ENCODE measurements at regions not wholly inside any gene's neighbourhood (a gene's known extent, or its start where the extent isn't known, plus 50 kb on each side); places are given as distances from the start of the nearest gene placed in this dataset.

DNA sequence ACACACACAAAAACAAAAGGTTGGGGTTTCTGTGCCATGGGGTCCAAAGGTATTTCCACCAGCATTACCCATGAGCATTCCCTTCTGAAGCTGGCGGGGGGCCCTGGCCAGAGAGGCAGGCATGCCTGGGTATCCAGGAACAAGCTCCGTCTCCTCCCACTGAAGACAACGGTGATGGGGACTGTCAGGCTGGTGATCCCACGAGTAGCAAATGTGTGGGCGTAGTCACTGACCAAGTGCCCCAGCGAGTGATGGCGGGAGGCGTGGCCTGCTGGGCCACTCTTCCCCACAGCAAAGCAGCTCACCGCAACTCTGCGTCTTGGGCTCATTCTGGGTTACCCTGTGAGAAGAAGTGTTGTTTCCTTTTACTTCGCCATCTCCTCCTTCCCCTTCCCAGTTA, 270.6 kb downstream of the CDCA7 start:
- H3K36me3 Mint-ChIP-seq: no peaks in the 10 kb centered on the region
- no peak overlapping the region for H3K4me3 Mint-ChIP-seq
- no peak overlapping the region for H3K27ac Mint-ChIP-seq
- no peaks in the 10 kb centered on the region for H3K27me3 Mint-ChIP-seq (ENCODE audit: low read depth)
- no peaks in the 10 kb centered on the region for H3K9me3 Mint-ChIP-seq
- POLR2A ChIA-PET: no interaction called here
- DNase-seq (ENCODE audit: low spot score) (no peak), ATAC-seq (0 out of 2 replicates have a peak, but pooled peaks have one; percentile 21)
- CTCF ChIA-PET: interaction anchor here (1.0 to 1.1 kb wide), 2 partner anchors 13 to 176 kb away, joined by 3 to 5 read pairs; no protein-coding TSS in a partner anchor
- H3K4me1 Mint-ChIP-seq: peaks cover 17% of the 10 kb centered on the region
- TF ChIP-seq FOXK1 (CRISPR knock-in tag; IDR thresholded peaks at IDR 0.05) (no peak), NFE2L1 (CRISPR knock-in tag; IDR thresholded peaks at IDR 0.05) (no peak)

DNA sequence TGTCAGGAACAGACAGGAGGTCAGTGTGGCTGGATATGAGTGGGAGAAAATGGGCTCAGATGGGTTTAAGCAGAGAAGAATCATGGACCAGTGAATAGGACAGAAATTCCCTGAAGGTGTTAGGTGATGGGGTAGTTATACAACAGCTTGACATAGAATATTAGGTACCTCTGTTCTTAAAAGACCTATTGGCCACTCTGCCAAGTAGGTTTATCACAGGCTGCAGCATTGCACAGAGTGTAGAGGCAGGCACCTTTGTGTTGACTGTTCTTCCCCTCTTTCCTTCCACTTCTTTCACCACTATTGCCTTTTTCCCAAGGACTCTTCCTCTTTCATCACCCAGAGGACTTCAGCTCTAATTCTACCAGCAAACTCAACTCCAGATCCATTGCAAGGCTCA, 274.4 kb downstream of the CDCA7 start:
- H3K27ac Mint-ChIP-seq: no peak overlapping the region

DNA sequence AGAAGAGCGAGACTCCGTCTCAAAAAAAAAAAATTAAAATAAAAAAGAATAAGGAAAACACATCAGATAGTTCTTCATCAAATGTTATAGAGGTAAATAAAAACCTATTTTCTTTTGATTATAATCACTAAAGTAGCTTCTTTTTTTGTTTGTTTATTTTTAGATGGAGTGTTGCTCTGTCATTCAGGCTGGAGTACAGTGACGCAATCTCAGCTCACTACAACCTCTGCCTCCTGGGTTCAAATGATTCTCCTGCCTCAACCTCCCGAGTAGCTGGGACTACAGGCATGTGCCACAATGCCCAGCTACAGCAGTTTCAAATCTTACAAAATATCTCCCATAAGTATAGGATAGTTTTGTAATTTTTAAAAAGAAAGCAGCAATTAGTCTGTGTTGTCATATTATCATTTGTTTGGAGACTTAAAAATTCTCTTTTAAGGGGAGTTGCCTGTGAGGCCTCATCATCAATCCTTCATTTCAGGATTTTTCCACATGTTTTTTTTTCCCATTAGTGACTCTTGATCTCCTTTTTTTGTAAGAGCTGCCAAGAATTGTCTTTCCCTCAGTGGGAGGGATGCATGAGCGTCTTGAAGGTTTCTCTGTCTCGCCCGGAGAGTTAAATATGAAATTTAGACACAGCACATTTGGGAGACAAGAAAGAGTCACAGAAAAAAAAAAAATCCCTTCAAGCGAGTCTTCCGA, 275.9 kb downstream of the CDCA7 start:
- DNase-seq (ENCODE audit: low spot score) (no peak), ATAC-seq (no peak)
- Mint-ChIP-seq H3K36me3 (no peaks in the 10 kb centered on the region), H3K4me1 (peaks cover 6% of the 10 kb centered on the region), H3K27ac (no peak overlapping the region), H3K4me3 (no peak overlapping the region), H3K27me3 (ENCODE audit: low read depth) (no peaks in the 10 kb centered on the region), H3K9me3 (no peaks in the 10 kb centered on the region)
- POLR2A ChIA-PET: no interaction called here
- CTCF ChIA-PET: interaction anchor here (0.7 kb wide), 1 partner anchor 60 kb away, joined by 3 read pairs; no protein-coding TSS in a partner anchor
- no peak for TF ChIP-seq FOXP1 (CRISPR knock-in tag; IDR thresholded peaks at IDR 0.05; ENCODE audit: borderline replicate concordance)
- TF ChIP-seq FOXK1 (CRISPR knock-in tag; IDR thresholded peaks at IDR 0.05): no peak
- no peak for TF ChIP-seq ZNF396 (CRISPR knock-in tag; IDR thresholded peaks at IDR 0.05; ENCODE audit: borderline replicate concordance)
- TF ChIP-seq CREM (CRISPR knock-in tag; IDR thresholded peaks at IDR 0.05): no peak
- TF ChIP-seq TCF7 (CRISPR knock-in tag; IDR thresholded peaks at IDR 0.05; ENCODE audit: low read depth): no peak
- TF ChIP-seq GRHL2 (CRISPR knock-in tag; IDR thresholded peaks at IDR 0.05; ENCODE audit: insufficient replicate concordance, severe bottlenecking): no peak
- TF ChIP-seq, protein P1, sequence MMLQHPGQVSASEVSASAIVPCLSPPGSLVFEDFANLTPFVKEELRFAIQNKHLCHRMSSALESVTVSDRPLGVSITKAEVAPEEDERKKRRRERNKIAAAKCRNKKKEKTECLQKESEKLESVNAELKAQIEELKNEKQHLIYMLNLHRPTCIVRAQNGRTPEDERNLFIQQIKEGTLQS (CRISPR knock-in tag; conservative IDR thresholded peaks at IDR 0.05): no peak

More for the DNA sequence above, 274.4 kb downstream of the CDCA7 start:
- no peak for TF ChIP-seq ATF1 (CRISPR knock-in tag; IDR thresholded peaks at IDR 0.05)
- no peak for TF ChIP-seq HMGA2 (CRISPR knock-in tag; IDR thresholded peaks at IDR 0.05)
- TF ChIP-seq, protein P2, sequence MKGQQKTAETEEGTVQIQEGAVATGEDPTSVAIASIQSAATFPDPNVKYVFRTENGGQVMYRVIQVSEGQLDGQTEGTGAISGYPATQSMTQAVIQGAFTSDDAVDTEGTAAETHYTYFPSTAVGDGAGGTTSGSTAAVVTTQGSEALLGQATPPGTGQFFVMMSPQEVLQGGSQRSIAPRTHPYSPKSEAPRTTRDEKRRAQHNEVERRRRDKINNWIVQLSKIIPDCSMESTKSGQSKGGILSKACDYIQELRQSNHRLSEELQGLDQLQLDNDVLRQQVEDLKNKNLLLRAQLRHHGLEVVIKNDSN (CRISPR knock-in tag; IDR thresholded peaks at IDR 0.05): no peak
- TF ChIP-seq, protein P3, sequence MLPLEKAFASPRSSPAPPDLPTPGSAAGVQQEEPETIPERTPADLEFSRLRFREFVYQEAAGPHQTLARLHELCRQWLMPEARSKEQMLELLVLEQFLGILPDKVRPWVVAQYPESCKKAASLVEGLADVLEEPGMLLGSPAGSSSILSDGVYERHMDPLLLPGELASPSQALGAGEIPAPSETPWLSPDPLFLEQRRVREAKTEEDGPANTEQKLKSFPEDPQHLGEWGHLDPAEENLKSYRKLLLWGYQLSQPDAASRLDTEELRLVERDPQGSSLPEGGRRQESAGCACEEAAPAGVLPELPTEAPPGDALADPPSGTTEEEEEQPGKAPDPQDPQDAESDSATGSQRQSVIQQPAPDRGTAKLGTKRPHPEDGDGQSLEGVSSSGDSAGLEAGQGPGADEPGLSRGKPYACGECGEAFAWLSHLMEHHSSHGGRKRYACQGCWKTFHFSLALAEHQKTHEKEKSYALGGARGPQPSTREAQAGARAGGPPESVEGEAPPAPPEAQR (CRISPR knock-in tag; IDR thresholded peaks at IDR 0.05): no peak
- TF ChIP-seq ZNF396 (CRISPR knock-in tag; IDR thresholded peaks at IDR 0.05; ENCODE audit: borderline replicate concordance): no peak
- TF ChIP-seq SP1 (CRISPR knock-in tag; conservative IDR thresholded peaks at IDR 0.05): no peak
- no peak for TF ChIP-seq SOX15 (CRISPR knock-in tag; IDR thresholded peaks at IDR 0.05)
- TF ChIP-seq, protein P4, sequence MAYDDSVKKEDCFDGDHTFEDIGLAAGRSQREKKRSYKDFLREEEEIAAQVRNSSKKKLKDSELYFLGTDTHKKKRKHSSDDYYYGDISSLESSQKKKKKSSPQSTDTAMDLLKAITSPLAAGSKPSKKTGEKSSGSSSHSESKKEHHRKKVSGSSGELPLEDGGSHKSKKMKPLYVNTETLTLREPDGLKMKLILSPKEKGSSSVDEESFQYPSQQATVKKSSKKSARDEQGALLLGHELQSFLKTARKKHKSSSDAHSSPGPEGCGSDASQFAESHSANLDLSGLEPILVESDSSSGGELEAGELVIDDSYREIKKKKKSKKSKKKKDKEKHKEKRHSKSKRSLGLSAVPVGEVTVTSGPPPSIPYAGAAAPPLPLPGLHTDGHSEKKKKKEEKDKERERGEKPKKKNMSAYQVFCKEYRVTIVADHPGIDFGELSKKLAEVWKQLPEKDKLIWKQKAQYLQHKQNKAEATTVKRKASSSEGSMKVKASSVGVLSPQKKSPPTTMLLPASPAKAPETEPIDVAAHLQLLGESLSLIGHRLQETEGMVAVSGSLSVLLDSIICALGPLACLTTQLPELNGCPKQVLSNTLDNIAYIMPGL (CRISPR knock-in tag; IDR thresholded peaks at IDR 0.05): no peak
- TF ChIP-seq ZBTB21 (CRISPR knock-in tag; IDR thresholded peaks at IDR 0.05; ENCODE audit: borderline replicate concordance): no peak
- no peak for TF ChIP-seq PRRX2 (CRISPR knock-in tag; IDR thresholded peaks at IDR 0.05)
- TF ChIP-seq OVOL2 (CRISPR knock-in tag; IDR thresholded peaks at IDR 0.05; ENCODE audit: borderline replicate concordance): no peak
- TF ChIP-seq, protein P5, sequence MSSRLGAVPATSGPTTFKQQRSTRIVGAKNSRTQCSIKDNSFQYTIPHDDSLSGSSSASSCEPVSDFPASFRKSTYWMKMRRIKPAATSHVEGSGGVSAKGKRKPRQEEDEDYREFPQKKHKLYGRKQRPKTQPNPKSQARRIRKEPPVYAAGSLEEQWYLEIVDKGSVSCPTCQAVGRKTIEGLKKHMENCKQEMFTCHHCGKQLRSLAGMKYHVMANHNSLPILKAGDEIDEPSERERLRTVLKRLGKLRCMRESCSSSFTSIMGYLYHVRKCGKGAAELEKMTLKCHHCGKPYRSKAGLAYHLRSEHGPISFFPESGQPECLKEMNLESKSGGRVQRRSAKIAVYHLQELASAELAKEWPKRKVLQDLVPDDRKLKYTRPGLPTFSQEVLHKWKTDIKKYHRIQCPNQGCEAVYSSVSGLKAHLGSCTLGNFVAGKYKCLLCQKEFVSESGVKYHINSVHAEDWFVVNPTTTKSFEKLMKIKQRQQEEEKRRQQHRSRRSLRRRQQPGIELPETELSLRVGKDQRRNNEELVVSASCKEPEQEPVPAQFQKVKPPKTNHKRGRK (CRISPR knock-in tag; IDR thresholded peaks at IDR 0.05; ENCODE audit: borderline replicate concordance): no peak
- TF ChIP-seq ZNF138 (CRISPR knock-in tag; conservative IDR thresholded peaks at IDR 0.05): no peak
- H3K9me3 Mint-ChIP-seq: no peaks in the 10 kb centered on the region
- DNase-seq (ENCODE audit: low spot score): no peak
- POLR2A ChIA-PET: no interaction called here
- H3K4me3 Mint-ChIP-seq: no peak overlapping the region
- no peaks in the 10 kb centered on the region for H3K27me3 Mint-ChIP-seq (ENCODE audit: low read depth)
- no peaks in the 10 kb centered on the region for H3K36me3 Mint-ChIP-seq
- peaks cover 10% of the 10 kb centered on the region for H3K4me1 Mint-ChIP-seq
- CTCF ChIA-PET: no interaction called here
- ATAC-seq: no peak

Data from WTC11 (cell line).